ENCODE measurements at regions not wholly inside any gene's neighbourhood (a gene's known extent, or its start where the extent isn't known, plus 50 kb on each side); places are given as distances from the start of the nearest gene placed in this dataset.

DNA sequence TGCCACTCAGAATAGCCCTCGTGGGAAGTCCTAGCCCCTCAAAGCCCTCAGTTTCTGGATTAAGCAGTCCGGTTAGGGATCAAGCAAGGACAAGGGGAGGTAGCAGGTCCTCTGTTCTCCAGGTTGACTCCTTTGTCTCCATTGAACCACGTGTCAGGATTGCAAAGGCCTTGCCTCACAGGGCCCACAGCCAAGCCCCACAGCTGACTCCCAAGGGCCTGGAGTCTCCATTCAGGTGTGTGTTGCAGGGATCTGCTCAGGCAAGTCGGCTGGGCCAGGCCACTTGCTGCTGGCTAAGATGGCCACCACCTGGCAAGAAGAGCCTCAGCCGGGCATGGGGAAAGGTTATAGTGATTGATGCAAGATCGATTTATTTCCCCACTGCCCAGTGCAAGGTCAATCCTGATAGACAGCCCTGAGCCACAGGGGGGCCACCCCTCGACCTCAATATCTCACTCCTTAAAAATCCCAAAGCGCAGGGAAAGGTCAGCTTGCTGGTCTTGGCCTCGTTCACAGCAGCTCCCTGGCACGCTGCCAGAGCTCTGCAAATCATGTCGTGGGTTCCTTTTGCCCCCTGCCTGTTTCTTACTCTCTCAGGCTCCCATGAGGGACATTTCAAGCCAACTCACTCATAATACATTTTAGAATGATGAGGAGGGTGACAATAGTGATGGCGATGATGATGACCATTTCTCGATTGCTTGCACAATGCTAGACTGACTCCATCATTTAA, 75.9 kb downstream of the EDN3 start:
- ChIA-PET CTCF (ENCODE audit: partially characterized antibody) (no interaction called here), POLR2A (ENCODE audit: partially characterized antibody) (no interaction called here)
- Mint-ChIP-seq H3K4me3 (no peak overlapping the region), H3K4me1 (no peaks in the 10 kb centered on the region), H3K27ac (no peak overlapping the region), H3K27me3 (peaks cover 9 to 15% of the 10 kb centered on the region in 2 donors), H3K9me3 (no peaks in the 10 kb centered on the region), H3K36me3 (no peaks in the 10 kb centered on the region)
- Histone ChIP-seq H3K36me3 (ENCODE audit: insufficient read depth, low read length) (no peaks in the 10 kb centered on the region), H3K27ac (ENCODE audit: low read depth, low read length) (no peak overlapping the region), H3K9me3 (ENCODE audit: control insufficient read depth in 1 of 2, low read length in 2 of 2) (no peaks in the 10 kb centered on the region), H3K4me1 (ENCODE audit: insufficient read depth, low read length) (no peaks in the 10 kb centered on the region), H3K4me3 (ENCODE audit: low read length in 2 of 2) (no peak overlapping the region), H3K27me3 (ENCODE audit: insufficient read depth, low read length) (no peaks in the 10 kb centered on the region)
- DNase-seq: no peak
- intact Hi-C loops (cut with micrococcal nuclease): no loop called here

DNA sequence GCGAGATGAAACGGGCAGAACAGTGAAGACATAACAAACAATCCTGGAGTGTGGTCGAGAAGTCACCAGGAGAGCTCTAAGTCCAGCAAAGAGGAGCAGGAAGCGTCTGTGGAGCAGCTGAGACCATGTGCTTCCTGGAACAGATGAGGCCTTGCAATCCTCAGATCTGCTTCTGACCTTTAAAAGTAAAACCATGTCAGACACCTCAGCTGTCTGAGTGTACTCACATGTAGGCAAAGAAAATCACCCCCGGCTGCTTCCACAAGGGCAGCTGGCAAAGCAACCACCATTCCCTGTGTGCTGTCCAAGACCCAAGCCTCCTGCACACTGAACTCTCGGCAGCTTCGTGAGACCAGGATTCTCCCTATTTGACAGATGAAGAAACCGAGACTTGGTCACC, 76.6 kb downstream of the EDN3 start:
- H3K9me3 Mint-ChIP-seq: no peaks in the 10 kb centered on the region
- POLR2A ChIA-PET (ENCODE audit: partially characterized antibody): no interaction called here
- Histone ChIP-seq H3K9me3 (ENCODE audit: control insufficient read depth in 1 of 2, low read length in 2 of 2) (no peaks in the 10 kb centered on the region), H3K36me3 (ENCODE audit: insufficient read depth, low read length) (no peaks in the 10 kb centered on the region), H3K27me3 (ENCODE audit: insufficient read depth, low read length) (no peaks in the 10 kb centered on the region), H3K27ac (ENCODE audit: low read depth, low read length) (no peak overlapping the region), H3K4me3 (ENCODE audit: low read length in 2 of 2) (no peak overlapping the region), H3K4me1 (ENCODE audit: insufficient read depth, low read length) (no peaks in the 10 kb centered on the region)
- intact Hi-C loops (cut with micrococcal nuclease): no loop called here
- no peak for DNase-seq
- no peak overlapping the region for H3K4me3 Mint-ChIP-seq
- H3K36me3 Mint-ChIP-seq: no peaks in the 10 kb centered on the region
- H3K27me3 Mint-ChIP-seq: peaks cover 6 to 15% of the 10 kb centered on the region in 2 donors
- no peak overlapping the region for H3K27ac Mint-ChIP-seq
- no peaks in the 10 kb centered on the region for H3K4me1 Mint-ChIP-seq
- CTCF ChIA-PET (ENCODE audit: partially characterized antibody): no interaction called here

DNA sequence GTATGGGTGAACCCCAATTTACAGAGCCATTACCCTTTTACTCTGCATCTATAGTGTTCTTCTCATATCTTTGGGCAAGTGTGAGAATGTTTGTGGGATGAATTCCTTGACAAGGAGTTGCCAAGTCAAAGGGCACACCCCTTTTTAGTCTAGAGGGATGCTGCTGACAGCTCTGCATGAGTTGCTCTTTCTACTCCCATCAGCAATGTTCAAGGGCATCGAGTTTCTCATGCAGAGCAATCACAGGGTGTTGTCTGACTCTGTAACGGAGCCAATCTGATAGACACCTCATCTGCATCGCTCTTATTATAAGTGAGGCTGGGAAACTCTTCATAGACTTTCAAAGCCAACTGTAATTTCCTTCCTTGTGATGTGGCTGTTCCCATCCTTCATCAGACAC, 77.4 kb downstream of the EDN3 start:
- Histone ChIP-seq H3K36me3 (ENCODE audit: insufficient read depth, low read length) (no peaks in the 10 kb centered on the region), H3K27me3 (ENCODE audit: insufficient read depth, low read length) (no peaks in the 10 kb centered on the region), H3K4me3 (ENCODE audit: low read length in 2 of 2) (no peak overlapping the region), H3K4me1 (ENCODE audit: insufficient read depth, low read length) (no peaks in the 10 kb centered on the region), H3K9me3 (ENCODE audit: control insufficient read depth in 1 of 2, low read length in 2 of 2) (no peaks in the 10 kb centered on the region), H3K27ac (ENCODE audit: low read depth, low read length) (no peak overlapping the region)
- intact Hi-C loops (cut with micrococcal nuclease): no loop called here
- H3K4me3 Mint-ChIP-seq: no peak overlapping the region
- CTCF ChIA-PET (ENCODE audit: partially characterized antibody): no interaction called here
- peaks cover 6 to 15% of the 10 kb centered on the region in 2 donors for H3K27me3 Mint-ChIP-seq
- no peak overlapping the region for H3K27ac Mint-ChIP-seq
- no peaks in the 10 kb centered on the region for H3K9me3 Mint-ChIP-seq
- H3K36me3 Mint-ChIP-seq: no peaks in the 10 kb centered on the region
- POLR2A ChIA-PET (ENCODE audit: partially characterized antibody): no interaction called here
- H3K4me1 Mint-ChIP-seq: no peaks in the 10 kb centered on the region
- no peak for DNase-seq

DNA sequence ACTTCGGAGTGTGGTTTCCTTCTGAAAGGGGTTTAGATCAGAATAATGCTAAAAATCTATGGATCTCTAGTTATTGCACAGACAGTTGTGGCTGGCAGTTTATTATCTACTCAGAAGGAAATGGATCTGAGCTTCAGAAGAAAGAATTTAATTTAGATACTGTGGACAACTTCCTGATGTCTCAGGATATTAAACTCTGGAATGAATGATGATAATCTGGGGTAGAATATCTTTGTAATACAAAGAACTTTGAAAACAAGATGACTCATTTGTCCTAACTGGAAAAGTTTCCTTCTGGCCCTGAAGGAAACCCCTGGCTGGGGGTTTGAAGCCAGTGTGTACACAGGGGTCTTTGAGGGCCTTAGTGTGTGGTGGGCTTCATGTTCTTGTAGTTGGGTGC, 78.0 kb downstream of the EDN3 start:
- Mint-ChIP-seq H3K27me3 (peaks cover 2 to 15% of the 10 kb centered on the region in 2 donors), H3K9me3 (no peaks in the 10 kb centered on the region), H3K36me3 (no peaks in the 10 kb centered on the region), H3K27ac (no peak overlapping the region), H3K4me3 (no peak overlapping the region), H3K4me1 (no peaks in the 10 kb centered on the region)
- no peak for DNase-seq
- intact Hi-C loops (cut with micrococcal nuclease): no loop called here
- no peaks in the 10 kb centered on the region for H3K4me1 ChIP-seq (ENCODE audit: insufficient read depth, low read length)
- H3K4me3 ChIP-seq (ENCODE audit: low read length in 2 of 2): no peak overlapping the region
- ChIA-PET POLR2A (ENCODE audit: partially characterized antibody) (no interaction called here), CTCF (ENCODE audit: partially characterized antibody) (no interaction called here)
- no peaks in the 10 kb centered on the region for H3K9me3 ChIP-seq (ENCODE audit: control insufficient read depth in 1 of 2, low read length in 2 of 2)
- no peak overlapping the region for H3K27ac ChIP-seq (ENCODE audit: low read depth, low read length)
- H3K27me3 ChIP-seq (ENCODE audit: insufficient read depth, low read length): no peaks in the 10 kb centered on the region
- no peaks in the 10 kb centered on the region for H3K36me3 ChIP-seq (ENCODE audit: insufficient read depth, low read length)

DNA sequence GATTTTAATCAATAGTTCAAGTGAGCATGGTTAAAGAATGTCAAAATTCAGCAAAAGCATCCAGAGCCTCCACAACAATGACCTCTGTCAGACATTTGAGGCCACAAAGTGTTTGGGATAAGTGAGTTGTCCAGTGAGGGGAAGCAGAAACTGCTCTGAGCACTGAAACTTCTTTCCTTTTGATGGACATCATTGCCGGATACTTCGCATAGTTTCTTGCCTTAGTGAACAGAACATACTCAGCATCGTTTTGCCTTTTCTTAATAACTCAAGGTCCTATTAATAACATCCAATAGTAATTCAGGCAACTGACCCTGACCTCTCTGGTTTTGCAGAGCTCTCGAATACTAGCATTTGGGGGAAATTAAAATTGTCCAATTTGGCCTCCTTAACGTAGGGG, 78.6 kb downstream of the EDN3 start:
- Histone ChIP-seq H3K4me3 (ENCODE audit: low read length in 2 of 2) (no peak overlapping the region), H3K27me3 (ENCODE audit: insufficient read depth, low read length) (no peaks in the 10 kb centered on the region), H3K9me3 (ENCODE audit: control insufficient read depth in 1 of 2, low read length in 2 of 2) (no peaks in the 10 kb centered on the region), H3K36me3 (ENCODE audit: insufficient read depth, low read length) (no peaks in the 10 kb centered on the region), H3K27ac (ENCODE audit: low read depth, low read length) (no peak overlapping the region), H3K4me1 (ENCODE audit: insufficient read depth, low read length) (no peaks in the 10 kb centered on the region)
- Mint-ChIP-seq H3K27ac (no peak overlapping the region), H3K4me3 (no peak overlapping the region), H3K27me3 (peaks cover 2 to 9% of the 10 kb centered on the region in 2 donors), H3K4me1 (no peaks in the 10 kb centered on the region), H3K9me3 (no peaks in the 10 kb centered on the region), H3K36me3 (no peaks in the 10 kb centered on the region)
- POLR2A ChIA-PET (ENCODE audit: partially characterized antibody): no interaction called here
- DNase-seq: no peak
- CTCF ChIA-PET (ENCODE audit: partially characterized antibody): no interaction called here
- intact Hi-C loops (cut with micrococcal nuclease): no loop called here

DNA sequence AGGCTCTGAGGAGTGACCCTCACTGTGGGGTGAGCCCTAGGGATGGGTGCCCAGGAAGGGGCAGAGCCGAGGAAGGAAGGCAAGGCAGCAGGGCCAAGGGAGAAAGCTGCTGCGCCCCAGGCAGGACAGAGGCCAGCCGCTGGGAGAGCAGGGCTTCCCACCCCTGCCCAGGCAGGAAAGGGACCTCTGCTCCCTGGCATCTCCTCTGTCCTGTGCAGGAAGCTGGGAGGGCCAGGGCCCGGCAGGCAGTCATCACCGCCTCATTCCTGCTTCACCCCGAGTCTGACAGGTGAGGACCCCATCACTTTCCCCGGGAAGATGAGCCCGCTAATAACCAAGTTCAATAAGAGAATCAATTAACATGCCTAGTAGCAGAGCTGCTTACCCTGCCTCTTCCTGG, 81.3 kb downstream of the EDN3 start:
- CTCF ChIA-PET (ENCODE audit: partially characterized antibody): no interaction called here
- peaks cover 3 to 9% (median 6%) of the 10 kb centered on the region in 4 donors for H3K4me1 Mint-ChIP-seq
- peaks cover 2 to 4% of the 10 kb centered on the region in 2 donors for H3K27me3 Mint-ChIP-seq
- no peaks in the 10 kb centered on the region for H3K36me3 Mint-ChIP-seq
- Histone ChIP-seq H3K27me3 (ENCODE audit: insufficient read depth, low read length) (no peaks in the 10 kb centered on the region), H3K27ac (ENCODE audit: low read depth, low read length) (no peak overlapping the region), H3K4me1 (ENCODE audit: insufficient read depth, low read length) (peaks cover 10% of the 10 kb centered on the region), H3K4me3 (ENCODE audit: low read length in 2 of 2) (no peak overlapping the region), H3K36me3 (ENCODE audit: insufficient read depth, low read length) (no peaks in the 10 kb centered on the region), H3K9me3 (ENCODE audit: control insufficient read depth in 1 of 2, low read length in 2 of 2) (no peaks in the 10 kb centered on the region)
- no peak for DNase-seq
- POLR2A ChIA-PET (ENCODE audit: partially characterized antibody): no interaction called here
- peaks cover 0 to 3% (median 0%) of the 10 kb centered on the region in 8 donors for H3K9me3 Mint-ChIP-seq
- H3K4me3 Mint-ChIP-seq: no peak overlapping the region
- intact Hi-C loops (cut with micrococcal nuclease): no loop called here
- H3K27ac Mint-ChIP-seq: peak overlapping the region in 1 of 7 donors; percentile 48

DNA sequence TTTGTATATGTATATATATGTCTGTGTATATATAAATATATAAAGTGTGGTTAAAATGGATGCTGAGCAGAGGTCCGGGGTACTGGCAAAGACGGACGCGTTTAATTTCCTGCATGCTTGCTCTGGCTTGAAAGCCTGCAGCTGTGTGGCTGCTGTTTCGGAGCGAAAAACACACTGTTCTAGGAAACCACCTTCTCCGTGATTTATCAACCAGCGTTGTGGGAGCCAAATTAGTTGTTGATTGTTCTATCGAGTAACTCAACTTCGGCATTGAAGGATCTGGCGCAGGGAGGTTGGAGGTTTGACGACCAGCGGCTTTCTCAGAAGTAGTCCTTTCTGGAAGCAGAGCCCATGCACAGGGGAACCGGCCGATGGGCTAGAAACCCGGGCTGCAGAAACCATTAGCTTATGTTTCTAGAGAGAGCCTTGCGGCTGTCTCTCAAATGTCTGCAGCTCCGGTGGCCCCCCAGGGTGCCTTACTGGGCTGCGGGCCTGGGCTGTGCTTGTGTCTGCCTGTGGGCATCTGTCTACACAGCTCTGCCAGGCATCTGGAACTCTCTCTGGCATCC, 81.8 kb downstream of the EDN3 start:
- peaks cover 10% of the 10 kb centered on the region for H3K4me1 ChIP-seq (ENCODE audit: insufficient read depth, low read length)
- H3K4me3 Mint-ChIP-seq: no peak overlapping the region
- H3K27ac Mint-ChIP-seq: no peak overlapping the region
- ChIA-PET CTCF (ENCODE audit: partially characterized antibody) (interaction anchor here (1.5 kb wide), 1 partner anchor 160 kb away, joined by 4 read pairs; no protein-coding TSS in a partner anchor), POLR2A (ENCODE audit: partially characterized antibody) (no interaction called here)
- no peak overlapping the region for H3K4me3 ChIP-seq (ENCODE audit: low read length in 2 of 2)
- no peaks in the 10 kb centered on the region for H3K9me3 ChIP-seq (ENCODE audit: control insufficient read depth in 1 of 2, low read length in 2 of 2)
- peaks cover 0 to 3% (median 0%) of the 10 kb centered on the region in 8 donors for H3K9me3 Mint-ChIP-seq
- DNase-seq: no peak
- H3K36me3 ChIP-seq (ENCODE audit: insufficient read depth, low read length): no peaks in the 10 kb centered on the region
- no peak overlapping the region for H3K27ac ChIP-seq (ENCODE audit: low read depth, low read length)
- peaks cover 3 to 9% (median 6%) of the 10 kb centered on the region in 4 donors for H3K4me1 Mint-ChIP-seq
- no peaks in the 10 kb centered on the region for H3K27me3 ChIP-seq (ENCODE audit: insufficient read depth, low read length)
- H3K36me3 Mint-ChIP-seq: no peaks in the 10 kb centered on the region
- intact Hi-C loops (cut with micrococcal nuclease): no loop called here
- peaks cover 2 to 3% of the 10 kb centered on the region in 2 donors for H3K27me3 Mint-ChIP-seq

Measured in CD4-positive, alpha-beta memory T cell (primary cell).